Natural killer cell treated with Interleukin-12 subunit alpha and Interleukin-12 subunit beta and Interleukin-15 and Interleukin-18, amount 100 ng/mL, for 72 hours (primary cell): ENCODE measurements at regions not wholly inside any gene's neighbourhood (a gene's known extent, or its start where the extent isn't known, plus 50 kb on each side); places are given as distances from the start of the nearest gene placed in this dataset.
A peak's percentile ranks its signal among the peaks of the same experiment; 100 is the strongest.

Experiments used
- ATAC-seq, 2 donors: fragments of 150-1000 bp; cut with Tn5 transposase in 1 of 2; sonication (Bioruptor Pico), chemical (Tn5 transposase) in 1 of 2; 2 replicates each; pipeline ENCODE4 v1.10.0; 2021
- DNase-seq: peaks from one replicate; pipeline ENCODE4 v3.0.0; 2022; ENCODE audit warnings: low spot score
- H3K27ac Mint-ChIP-seq, 2 donors: 1 replicate in 1 of 2; 2 replicates in 1 of 2; pipeline ENCODE4 v1.8.0; 2022; ENCODE audit warnings: mixed read lengths in 2 of 2, mild to moderate bottlenecking in 1 of 2, moderate library complexity in 1 of 2
- H3K27me3 Mint-ChIP-seq, 2 donors: 1 replicate in 1 of 2; 2 replicates in 1 of 2; pipeline ENCODE4 v1.8.0; 2022; ENCODE audit warnings: mixed read lengths in 2 of 2
- H3K36me3 Mint-ChIP-seq: one replicate; pipeline ENCODE4 v1.8.0; 2022; ENCODE audit warnings: mixed read lengths
- H3K4me1 Mint-ChIP-seq, 2 donors: 1 replicate in 1 of 2; 2 replicates in 1 of 2; pipeline ENCODE4 v1.8.0; 2022; ENCODE audit warnings: low read depth in 2 of 2, mixed read lengths in 2 of 2, mild to moderate bottlenecking in 1 of 2
- H3K4me3 Mint-ChIP-seq: one replicate; pipeline ENCODE4 v1.8.0; 2022; ENCODE audit warnings: mixed read lengths
- H3K9me3 Mint-ChIP-seq: 2 replicates; pipeline ENCODE4 v1.8.0; 2022; ENCODE audit warnings: mixed read lengths

DNA sequence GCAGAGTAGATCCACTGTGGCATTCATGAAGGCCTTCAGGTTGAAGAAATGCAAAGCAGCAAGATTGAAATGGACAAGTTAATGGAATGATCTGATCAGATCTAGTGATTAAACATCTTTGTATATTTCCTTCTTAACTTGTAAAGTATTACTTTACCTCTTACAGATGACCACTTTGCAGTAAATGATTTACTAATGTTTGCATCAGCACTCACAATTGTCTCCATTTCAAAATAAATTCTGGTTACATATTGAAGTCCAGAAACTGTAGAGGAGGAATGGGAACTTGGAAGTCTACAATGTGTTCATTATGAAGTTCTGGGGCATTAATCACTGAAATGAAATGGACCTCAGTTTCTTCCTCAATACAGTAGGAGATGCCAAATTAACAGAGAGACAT lies 380.8 kb downstream of the FOXO1 start:
- no peak overlapping the region for H3K4me3 Mint-ChIP-seq
- no peaks in the 10 kb centered on the region for H3K36me3 Mint-ChIP-seq
- no peak for ATAC-seq
- H3K27me3 Mint-ChIP-seq = peaks cover 0 to 5% of the 10 kb centered on the region in 2 donors
- no peak for DNase-seq
- no peaks in the 10 kb centered on the region for H3K9me3 Mint-ChIP-seq
- H3K4me1 Mint-ChIP-seq = no peaks in the 10 kb centered on the region
- H3K27ac Mint-ChIP-seq = no peak overlapping the region

DNA sequence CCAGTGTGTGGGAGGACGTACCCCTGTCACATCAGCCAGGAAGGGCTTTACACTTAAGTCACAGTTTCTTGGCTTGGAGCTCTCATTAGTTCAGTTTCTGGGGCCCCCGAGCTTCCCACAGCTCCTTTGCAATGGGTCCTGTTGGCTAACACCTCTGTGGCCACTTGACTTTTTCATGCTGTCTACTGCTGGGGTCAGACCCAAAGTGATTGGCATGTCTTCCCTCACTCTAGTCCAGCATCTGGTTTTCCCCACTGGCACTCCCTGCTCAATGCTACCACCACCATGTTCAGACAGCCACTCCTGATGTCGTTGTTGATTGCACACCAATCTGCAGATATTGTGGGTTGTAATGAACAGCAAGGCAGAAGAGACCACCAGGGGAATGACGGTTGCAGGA lies 379.0 kb downstream of the FOXO1 start:
- H3K4me1 Mint-ChIP-seq = no peaks in the 10 kb centered on the region
- H3K36me3 Mint-ChIP-seq = no peaks in the 10 kb centered on the region
- H3K27me3 Mint-ChIP-seq = peaks cover 0 to 2% of the 10 kb centered on the region in 2 donors
- no peaks in the 10 kb centered on the region for H3K9me3 Mint-ChIP-seq
- H3K27ac Mint-ChIP-seq = no peak overlapping the region
- no peak for ATAC-seq
- no peak overlapping the region for H3K4me3 Mint-ChIP-seq
- DNase-seq = no peak

DNA sequence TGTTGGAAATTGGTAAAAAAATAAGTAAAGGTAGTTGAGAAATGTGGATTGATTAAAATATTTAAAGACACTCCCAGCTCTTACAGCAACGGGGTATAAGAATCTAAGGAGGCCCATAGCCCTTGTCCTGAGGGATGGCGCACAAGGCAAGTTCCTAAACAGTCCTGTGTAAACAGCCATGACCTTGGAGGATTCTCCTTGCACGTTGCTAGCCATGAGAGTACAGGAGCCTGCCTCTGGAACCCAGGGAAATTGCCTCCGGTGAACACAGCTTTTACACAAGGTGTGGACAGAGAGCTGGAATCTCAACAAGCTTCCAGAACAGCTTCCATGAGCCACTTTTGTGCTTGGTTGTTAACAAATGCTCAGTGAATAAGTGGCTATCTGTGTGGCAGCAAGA lies 378.2 kb downstream of the FOXO1 start:
- H3K4me3 Mint-ChIP-seq = no peak overlapping the region

DNA sequence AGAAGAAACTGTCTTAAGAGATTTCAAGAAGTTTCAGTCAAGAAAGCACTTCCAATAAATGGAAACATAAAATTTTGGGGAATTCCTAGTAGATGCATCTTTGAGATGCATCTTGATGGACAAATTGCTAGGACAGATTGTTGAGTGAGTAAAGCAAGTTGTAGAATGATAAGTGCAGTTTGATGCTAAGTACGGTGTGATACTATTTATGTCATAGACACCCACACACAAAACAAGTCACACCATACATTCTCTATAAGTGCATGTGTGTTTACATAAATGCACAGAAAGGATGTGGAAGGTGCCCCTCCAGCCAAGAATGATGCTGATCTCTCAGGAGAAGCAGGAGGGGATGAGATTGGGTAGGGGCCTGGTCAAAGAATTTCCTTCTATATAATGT lies 375.7 kb downstream of the FOXO1 start:
- peaks cover 0 to 4% of the 10 kb centered on the region in 2 donors for H3K27me3 Mint-ChIP-seq
- no peak overlapping the region for H3K4me3 Mint-ChIP-seq
- H3K9me3 Mint-ChIP-seq = no peaks in the 10 kb centered on the region
- no peaks in the 10 kb centered on the region for H3K4me1 Mint-ChIP-seq
- H3K27ac Mint-ChIP-seq = no peak overlapping the region
- DNase-seq (no peak), ATAC-seq (no peak)
- no peaks in the 10 kb centered on the region for H3K36me3 Mint-ChIP-seq

More for the DNA sequence above, 378.2 kb downstream of the FOXO1 start:
- Mint-ChIP-seq H3K27ac (no peak overlapping the region), H3K36me3 (no peaks in the 10 kb centered on the region), H3K27me3 (peaks cover 0 to 2% of the 10 kb centered on the region in 2 donors), H3K4me1 (no peaks in the 10 kb centered on the region), H3K9me3 (no peaks in the 10 kb centered on the region)
- ATAC-seq (no peak), DNase-seq (no peak)

- Mint-ChIP-seq H3K27ac (no peak overlapping the region), H3K36me3 (no peaks in the 10 kb centered on the region), H3K4me3 (no peak overlapping the region), H3K4me1 (no peaks in the 10 kb centered on the region), H3K27me3 (peaks cover 0 to 7% of the 10 kb centered on the region in 2 donors), H3K9me3 (no peaks in the 10 kb centered on the region)
- ATAC-seq (no peak), DNase-seq (no peak)
Observed at GRCh38 chr13:40292108-40292507, 374.3 kb downstream of the FOXO1 start.

GRCh38 chr13:40292536-40292935 lies 373.9 kb downstream of the FOXO1 start:
- peaks cover 0 to 6% of the 10 kb centered on the region in 2 donors for H3K27me3 Mint-ChIP-seq
- no peak overlapping the region for H3K4me3 Mint-ChIP-seq
- no peaks in the 10 kb centered on the region for H3K4me1 Mint-ChIP-seq
- H3K9me3 Mint-ChIP-seq = no peaks in the 10 kb centered on the region
- ATAC-seq (no peak), DNase-seq (no peak)
- H3K36me3 Mint-ChIP-seq = no peaks in the 10 kb centered on the region
- no peak overlapping the region for H3K27ac Mint-ChIP-seq

DNA sequence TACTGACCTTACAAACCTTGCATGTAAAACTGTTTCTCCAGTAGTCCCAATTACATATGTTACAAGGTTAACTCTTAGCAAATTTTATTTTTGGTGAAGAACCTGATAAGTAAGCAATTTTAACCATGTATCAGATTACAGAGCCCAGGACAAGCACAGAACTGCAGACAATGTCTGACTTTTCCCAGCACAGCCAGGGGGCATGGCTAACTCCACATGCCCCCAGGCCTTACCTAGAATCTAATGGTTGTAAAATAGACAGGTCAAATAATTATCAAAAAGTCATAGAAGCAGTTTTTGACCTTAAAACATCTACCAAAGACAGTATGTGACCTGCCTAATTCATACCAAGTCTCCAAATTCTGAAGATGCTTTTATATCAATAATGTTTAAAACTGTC lies 364.1 kb downstream of the FOXO1 start:
- peaks cover 8 to 13% of the 10 kb centered on the region in 2 donors for H3K27me3 Mint-ChIP-seq
- DNase-seq (no peak), ATAC-seq (no peak)
- no peaks in the 10 kb centered on the region for H3K4me1 Mint-ChIP-seq
- H3K27ac Mint-ChIP-seq = no peak overlapping the region
- peaks cover 3% of the 10 kb centered on the region for H3K9me3 Mint-ChIP-seq
- no peak overlapping the region for H3K4me3 Mint-ChIP-seq
- H3K36me3 Mint-ChIP-seq = peaks cover 20% of the 10 kb centered on the region

DNA sequence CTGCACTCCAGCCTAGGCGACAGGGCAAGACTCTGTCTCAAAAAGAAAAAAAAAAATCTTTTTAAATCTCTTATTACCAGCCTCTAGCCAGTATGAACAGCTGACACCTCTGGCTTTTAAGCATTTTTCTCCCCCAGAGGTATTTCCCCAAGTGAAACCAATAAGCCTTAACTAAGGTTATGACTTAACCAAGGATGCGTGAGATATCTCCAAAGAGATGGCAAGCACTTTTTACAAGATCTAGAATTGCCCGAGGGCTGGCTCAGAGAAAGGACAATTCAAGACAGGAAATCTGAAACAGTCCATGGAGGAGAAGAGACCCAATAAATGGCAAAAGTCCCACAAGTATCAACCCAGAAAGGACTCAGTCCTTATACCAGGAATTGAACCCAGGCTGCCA lies 362.1 kb downstream of the FOXO1 start:
- H3K36me3 Mint-ChIP-seq = peaks cover 20% of the 10 kb centered on the region

DNA sequence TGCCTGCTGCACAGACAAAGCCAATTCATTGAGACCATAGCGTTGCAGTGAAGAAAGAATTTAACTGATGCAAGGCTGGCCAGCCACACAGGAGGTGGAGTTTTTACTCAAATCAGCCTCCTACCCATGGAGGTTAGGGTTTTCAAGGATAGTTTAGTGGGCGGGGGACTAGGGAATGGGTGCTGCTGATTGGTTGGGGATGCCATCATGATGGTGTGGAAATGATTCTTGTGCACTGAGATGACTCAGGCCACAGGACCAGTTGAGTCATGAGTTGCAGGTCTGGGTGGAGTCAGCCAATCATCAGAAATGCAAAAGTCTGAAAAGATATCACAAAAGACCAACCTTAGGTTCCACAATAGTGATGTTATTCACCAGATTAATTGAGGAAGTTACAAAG lies 359.6 kb downstream of the FOXO1 start:
- Mint-ChIP-seq H3K27ac (no peak overlapping the region), H3K9me3 (no peaks in the 10 kb centered on the region), H3K4me3 (no peak overlapping the region), H3K36me3 (peaks cover 15% of the 10 kb centered on the region), H3K27me3 (peaks cover 8 to 9% of the 10 kb centered on the region in 2 donors), H3K4me1 (no peaks in the 10 kb centered on the region)
- DNase-seq (no peak), ATAC-seq (peak in 1 of 2 donors; percentile 54)

More for the DNA sequence above, 362.1 kb downstream of the FOXO1 start:
- H3K27me3 Mint-ChIP-seq = peaks cover 8 to 13% of the 10 kb centered on the region in 2 donors
- no peak overlapping the region for H3K4me3 Mint-ChIP-seq
- H3K27ac Mint-ChIP-seq = no peak overlapping the region
- no peaks in the 10 kb centered on the region for H3K4me1 Mint-ChIP-seq
- DNase-seq (no peak), ATAC-seq (no peak)
- H3K9me3 Mint-ChIP-seq = peaks cover 3% of the 10 kb centered on the region

- no peak overlapping the region for H3K4me3 Mint-ChIP-seq
- H3K27me3 Mint-ChIP-seq = peaks cover 0 to 7% of the 10 kb centered on the region in 2 donors
- ATAC-seq (no peak), DNase-seq (no peak)
- H3K4me1 Mint-ChIP-seq = no peaks in the 10 kb centered on the region
- H3K27ac Mint-ChIP-seq = no peak overlapping the region
- H3K9me3 Mint-ChIP-seq = no peaks in the 10 kb centered on the region
- peaks cover 10% of the 10 kb centered on the region for H3K36me3 Mint-ChIP-seq
Observed at GRCh38 chr13:40309881-40310280, 356.6 kb downstream of the FOXO1 start.

DNA sequence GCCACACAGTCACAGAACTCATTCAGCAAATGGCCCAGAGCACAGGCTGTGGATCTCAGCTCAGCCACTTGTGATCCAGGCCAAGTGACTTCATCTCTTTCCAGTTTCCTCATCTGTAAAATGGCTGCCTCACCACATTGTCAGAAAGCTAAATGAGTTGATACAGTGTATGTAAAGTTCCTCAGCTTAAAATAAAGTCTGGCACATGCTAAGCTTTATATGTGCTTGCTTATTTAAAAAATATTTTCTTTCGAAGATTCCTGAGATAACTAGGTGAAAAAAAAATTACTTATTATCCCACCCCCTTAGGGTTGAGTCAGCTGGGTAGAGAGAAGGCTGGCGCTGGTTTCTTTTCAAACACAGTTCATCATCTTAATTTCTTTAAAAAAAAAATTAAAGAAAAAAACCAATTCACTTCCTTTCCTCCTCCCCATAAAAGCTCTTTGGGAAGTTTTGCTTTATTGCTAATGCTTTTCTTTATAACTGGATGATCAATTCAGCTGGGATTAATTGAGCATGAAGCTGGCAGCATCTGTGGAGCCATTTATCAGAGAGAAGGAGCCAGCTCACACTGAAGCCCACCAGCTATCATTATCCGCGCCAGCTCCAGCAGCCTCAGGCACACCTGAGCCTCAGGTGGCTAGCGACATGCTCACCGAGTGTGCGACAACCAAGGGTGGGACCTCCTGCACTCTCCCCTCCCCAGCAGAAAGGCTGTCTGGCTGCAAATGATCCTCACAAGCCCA lies 354.9 kb downstream of the FOXO1 start:
- Mint-ChIP-seq H3K4me1 (no peaks in the 10 kb centered on the region), H3K9me3 (no peaks in the 10 kb centered on the region), H3K27me3 (no peaks in the 10 kb centered on the region), H3K4me3 (no peak overlapping the region), H3K36me3 (no peaks in the 10 kb centered on the region), H3K27ac (no peak overlapping the region)
- ATAC-seq (no peak), DNase-seq (no peak)

DNA sequence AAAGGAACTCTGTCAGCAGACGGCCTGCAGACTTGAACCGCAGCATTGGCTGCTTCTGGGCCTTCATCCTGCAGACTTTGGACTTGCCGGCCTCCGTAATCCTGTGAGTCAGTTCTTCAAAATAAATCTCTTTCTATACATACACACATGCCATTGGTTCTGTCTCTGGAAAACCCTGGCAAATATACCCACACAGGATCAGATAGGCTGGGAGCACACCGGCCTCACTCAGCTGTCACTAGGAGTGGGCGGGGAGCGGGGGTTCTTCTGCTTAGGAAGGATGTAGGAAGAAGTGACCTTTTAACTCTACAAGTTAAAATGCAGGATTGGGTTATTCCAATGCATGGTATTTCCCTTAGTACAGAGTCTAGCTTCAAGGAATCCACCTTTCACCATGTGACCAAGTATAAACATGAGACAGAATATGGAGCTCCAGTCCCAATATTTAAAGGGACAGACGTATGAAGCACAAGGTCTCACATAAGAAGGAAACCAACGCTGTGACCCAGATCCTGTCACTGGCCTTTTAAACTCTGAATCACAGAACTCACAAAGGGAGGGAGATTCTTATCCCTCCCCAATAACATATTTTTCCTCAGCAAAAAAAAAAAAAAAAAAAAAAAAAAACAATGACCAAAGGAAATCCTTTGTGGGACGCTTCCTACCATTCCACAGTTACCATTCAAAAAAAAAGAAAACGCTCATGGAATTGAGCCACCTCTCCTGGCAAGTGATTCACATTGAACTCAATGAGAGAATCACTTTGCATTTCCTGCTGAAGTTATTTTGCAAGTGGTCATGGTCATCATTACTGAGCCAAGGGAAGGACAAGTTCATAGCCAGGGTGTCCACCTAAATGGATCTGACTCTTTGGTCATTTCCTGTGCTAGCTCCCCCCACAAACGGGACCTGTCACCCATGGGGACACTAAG lies 352.9 kb downstream of the FOXO1 start:
- Mint-ChIP-seq H3K36me3 (no peaks in the 10 kb centered on the region), H3K27me3 (peaks cover 0 to 8% of the 10 kb centered on the region in 2 donors), H3K27ac (no peak overlapping the region), H3K9me3 (no peaks in the 10 kb centered on the region), H3K4me1 (peaks cover 8 to 10% of the 10 kb centered on the region in 2 donors), H3K4me3 (no peak overlapping the region)
- DNase-seq = no peak
- ATAC-seq = no peak

GRCh38 chr13:40315416-40316064 lies 350.9 kb downstream of the FOXO1 start:
- ATAC-seq (peak; percentile 43 to 45), DNase-seq (no peak)
- H3K4me3 Mint-ChIP-seq = no peak overlapping the region
- peaks cover 0 to 8% of the 10 kb centered on the region in 2 donors for H3K27me3 Mint-ChIP-seq
- H3K36me3 Mint-ChIP-seq = no peaks in the 10 kb centered on the region
- peaks cover 10 to 13% of the 10 kb centered on the region in 2 donors for H3K4me1 Mint-ChIP-seq
- no peak overlapping the region for H3K27ac Mint-ChIP-seq
- no peaks in the 10 kb centered on the region for H3K9me3 Mint-ChIP-seq

DNA sequence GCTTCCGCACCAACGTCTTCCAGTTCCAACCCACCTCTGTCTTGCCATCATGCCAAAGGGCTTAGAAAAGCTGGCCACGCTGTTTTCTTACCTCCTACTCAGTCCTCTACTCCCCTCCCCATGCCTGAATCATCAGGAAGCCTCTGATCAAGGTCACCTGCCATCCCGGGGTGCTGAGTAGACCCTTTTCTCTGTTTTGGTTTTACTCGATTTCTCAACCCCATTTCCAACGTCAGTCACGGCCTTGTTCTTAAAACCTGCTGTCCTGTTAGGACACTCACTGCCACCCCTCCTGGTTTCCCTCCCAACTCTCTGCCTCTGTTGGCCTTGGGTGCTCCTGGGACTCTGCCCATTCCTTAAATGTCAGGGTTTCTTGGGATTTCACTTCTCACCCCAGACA lies 350.1 kb downstream of the FOXO1 start:
- Mint-ChIP-seq H3K4me1 (peaks cover 10 to 13% of the 10 kb centered on the region in 2 donors), H3K36me3 (no peaks in the 10 kb centered on the region), H3K27ac (no peak overlapping the region), H3K4me3 (no peak overlapping the region), H3K27me3 (peaks cover 0 to 8% of the 10 kb centered on the region in 2 donors), H3K9me3 (no peaks in the 10 kb centered on the region)
- DNase-seq = no peak
- no peak for ATAC-seq
